GM19468 (cell line): ENCODE measurements at regions not wholly inside any gene's neighbourhood (a gene's known extent, or its start where the extent isn't known, plus 50 kb on each side); places are given as distances from the start of the nearest gene placed in this dataset.

Source experiments
- ATAC-seq: cut with Tn5 transposase; IDR thresholded peaks from one replicate; pipeline ENCODE4 v1.9.1; 2021; ENCODE audit warnings: mild to moderate bottlenecking, moderate library complexity, moderate number of reproducible peaks; ENCODE audit not compliant: unreplicated experiment; ENCODE audit errors: extremely low read depth

DNA sequence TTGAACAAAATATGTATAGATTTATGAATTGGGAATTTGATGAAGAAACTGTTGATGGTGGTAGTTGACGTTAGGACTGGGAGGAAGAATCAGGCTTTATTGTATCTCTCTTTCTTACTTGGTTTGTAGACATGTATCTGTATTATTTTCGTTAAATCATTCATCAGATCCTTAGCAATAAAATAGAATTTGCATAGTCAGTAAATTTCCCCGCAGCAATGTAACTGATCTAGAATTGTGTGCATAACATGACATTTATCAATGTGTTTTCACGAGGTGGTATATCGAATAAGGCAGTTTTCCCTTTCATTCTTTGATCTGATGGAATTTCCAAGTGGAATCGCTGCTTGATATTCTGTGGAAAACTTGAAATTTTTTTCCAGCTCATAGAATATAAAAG is 308.8 kb downstream of the SPRY1 start:
- no peak for ATAC-seq

DNA sequence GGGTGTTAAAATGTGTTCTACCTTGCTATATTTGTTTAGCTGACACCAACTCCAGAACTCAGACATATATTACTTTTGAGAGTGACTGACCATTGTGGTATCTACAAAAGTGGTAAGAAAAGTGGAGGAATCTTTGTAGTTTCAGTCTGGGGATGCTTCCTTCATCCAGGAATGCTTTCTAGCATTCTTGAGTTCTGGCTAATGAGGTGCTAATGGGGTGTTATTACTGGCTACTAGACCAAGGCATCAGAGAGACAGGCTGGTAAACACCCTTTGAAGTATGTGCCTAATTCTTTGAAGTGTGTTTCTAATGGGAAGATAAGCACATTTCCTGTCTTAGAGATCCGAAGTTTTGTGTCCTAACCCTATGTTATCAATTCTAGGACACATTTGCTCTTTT is 310.4 kb downstream of the SPRY1 start:
- no peak for ATAC-seq

DNA sequence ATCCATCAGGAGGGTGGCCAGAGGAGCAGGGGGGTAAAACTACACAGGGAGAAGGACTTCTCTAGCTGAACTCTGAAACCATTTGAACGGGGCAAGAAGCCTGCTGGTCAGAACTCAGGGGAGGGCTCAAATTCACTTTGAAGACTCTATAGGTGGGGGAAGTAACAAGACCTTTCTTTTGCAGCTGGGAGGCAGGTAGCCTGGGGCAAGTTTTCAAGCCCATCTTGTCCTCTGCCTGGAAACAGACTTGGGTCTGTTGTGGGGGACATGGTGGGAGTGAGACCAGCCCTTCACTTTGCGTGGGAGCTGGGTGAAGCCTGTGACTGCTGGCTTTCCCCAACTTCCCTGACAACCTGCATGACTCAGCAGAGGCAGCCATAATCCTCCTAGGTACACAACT is 312.3 kb downstream of the SPRY1 start:
- no peak for ATAC-seq

DNA sequence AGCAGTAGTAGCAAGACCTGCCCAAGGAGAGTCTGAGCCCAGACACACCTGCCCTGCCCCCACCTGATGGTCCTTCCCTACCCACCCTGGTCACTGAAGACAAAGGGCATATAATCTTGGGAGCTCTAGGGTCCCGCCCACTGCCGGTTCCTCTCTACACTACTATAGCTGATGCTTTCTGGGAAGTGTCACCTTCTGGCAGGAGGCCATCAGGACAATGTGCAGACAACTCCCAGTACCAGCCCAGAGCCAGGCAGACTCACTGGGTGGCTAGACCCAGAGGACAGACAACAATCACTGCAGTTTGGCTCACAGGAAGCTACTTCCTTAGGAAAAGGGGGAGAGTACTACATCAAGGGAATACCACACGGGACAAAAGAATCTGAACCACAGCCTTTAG is 312.7 kb downstream of the SPRY1 start:
- no peak for ATAC-seq

DNA sequence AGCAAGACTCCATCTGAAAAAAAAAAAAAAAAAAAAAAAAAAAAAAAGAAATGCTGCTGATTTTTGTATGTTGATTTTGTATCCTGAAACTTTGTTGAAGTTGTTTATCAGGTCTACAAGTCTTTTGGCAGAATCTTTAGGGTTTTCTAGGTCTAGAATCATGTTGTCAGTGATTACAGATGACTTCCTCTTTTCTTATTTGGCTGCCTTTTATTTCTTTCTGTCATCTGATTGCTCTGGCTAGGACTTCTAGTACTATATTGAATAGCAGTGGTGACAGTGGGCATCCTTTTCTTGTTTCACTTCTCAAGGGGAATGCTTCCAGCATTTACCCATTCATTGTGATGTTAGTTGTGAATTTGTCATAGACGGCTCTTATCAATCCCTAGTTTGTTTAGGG is 334.4 kb downstream of the SPRY1 start:
- ATAC-seq = no peak

DNA sequence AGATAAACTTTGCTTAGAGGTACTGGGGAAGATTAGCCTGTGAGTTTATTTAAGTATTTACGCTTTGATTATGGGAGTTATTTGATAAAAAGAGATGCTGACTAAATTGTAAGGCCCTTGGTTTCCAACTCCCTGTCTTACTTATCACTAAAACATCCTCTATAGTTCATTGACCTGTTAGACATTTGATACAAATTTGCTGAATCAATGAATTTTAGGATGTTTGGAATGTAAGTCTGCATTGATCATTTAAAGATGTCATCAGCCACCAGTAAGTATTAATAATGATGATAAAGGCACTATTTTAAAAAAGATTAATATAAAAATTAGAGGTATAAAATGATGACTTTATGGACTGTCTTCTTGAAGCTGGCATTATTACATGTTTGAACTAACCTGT is 340.6 kb downstream of the SPRY1 start:
- ATAC-seq = no peak

DNA sequence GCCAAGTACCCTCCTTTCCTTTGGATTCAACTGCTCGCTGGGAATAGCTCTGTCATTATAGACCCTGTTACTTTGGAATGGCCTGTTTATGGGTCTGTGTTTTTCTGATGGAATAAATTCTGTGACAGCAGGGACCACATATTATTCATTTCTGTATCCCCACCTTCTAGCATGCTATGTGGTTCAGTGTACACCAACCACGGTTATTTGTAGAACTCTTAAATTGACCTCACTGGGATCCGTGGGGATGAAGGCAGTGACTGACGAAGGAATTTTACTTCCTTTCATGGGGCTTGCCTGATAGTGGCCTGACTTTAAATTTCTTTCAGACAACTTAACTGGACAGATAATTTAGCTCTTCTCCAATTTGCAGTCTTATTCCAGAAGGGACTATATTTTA is 343.2 kb downstream of the SPRY1 start:
- ATAC-seq = no peak

DNA sequence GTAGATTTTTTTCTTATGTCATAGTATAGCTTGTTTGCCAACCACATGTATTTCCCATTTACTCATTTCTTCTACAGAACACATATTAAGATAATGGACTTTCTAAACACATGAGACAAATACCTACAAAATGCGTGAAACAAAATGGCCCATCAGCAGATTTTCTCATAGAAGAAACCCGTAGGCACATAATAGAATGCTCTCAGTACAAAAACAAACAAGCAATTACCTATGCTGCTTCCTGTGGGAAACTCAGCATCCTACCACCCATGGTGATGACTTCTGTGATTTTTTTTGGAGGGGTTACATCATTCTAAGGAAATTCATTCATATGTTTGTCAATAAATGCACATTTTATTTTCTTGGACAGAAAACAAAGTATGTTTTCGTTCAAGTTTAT is 343.6 kb downstream of the SPRY1 start:
- no peak for ATAC-seq

DNA sequence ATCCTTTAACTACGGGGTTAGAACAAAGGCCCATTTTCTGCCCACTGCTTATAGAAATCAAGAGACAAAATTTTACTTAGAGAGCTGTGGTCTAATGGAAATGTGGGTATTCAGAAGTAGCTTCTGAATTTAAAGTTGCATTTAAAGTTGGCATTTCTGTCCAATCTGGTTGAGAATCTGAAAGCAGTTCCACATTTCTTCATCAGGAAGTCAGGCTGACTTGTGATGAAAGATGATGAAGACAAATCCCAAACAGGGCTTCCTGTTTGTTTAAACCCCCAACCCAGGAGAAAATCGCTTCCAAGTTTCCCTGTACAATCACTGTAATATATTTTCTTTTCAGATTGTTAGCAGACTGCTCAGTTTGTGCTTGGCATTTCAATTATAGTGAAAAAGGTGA is 345.3 kb downstream of the SPRY1 start:
- ATAC-seq = no peak

DNA sequence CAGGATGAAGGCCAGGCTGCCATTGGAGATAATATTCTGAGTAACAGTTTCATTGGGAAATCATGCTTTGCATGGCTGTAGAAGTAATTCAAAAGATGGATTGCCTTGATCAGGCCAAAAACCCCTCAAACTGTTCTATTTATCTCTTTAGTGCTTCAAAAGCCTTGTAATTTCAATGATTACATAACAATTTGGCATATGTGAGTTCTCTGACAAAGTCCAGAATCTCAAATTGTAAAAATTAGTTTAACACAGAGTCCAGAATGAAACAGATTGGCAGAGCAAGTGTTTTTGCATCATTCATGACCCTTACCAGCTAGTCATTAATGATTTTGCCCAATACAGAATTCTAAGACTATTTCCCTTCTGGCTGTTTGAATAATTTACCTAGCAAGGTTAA is 347.3 kb downstream of the SPRY1 start:
- ATAC-seq = no peak

DNA sequence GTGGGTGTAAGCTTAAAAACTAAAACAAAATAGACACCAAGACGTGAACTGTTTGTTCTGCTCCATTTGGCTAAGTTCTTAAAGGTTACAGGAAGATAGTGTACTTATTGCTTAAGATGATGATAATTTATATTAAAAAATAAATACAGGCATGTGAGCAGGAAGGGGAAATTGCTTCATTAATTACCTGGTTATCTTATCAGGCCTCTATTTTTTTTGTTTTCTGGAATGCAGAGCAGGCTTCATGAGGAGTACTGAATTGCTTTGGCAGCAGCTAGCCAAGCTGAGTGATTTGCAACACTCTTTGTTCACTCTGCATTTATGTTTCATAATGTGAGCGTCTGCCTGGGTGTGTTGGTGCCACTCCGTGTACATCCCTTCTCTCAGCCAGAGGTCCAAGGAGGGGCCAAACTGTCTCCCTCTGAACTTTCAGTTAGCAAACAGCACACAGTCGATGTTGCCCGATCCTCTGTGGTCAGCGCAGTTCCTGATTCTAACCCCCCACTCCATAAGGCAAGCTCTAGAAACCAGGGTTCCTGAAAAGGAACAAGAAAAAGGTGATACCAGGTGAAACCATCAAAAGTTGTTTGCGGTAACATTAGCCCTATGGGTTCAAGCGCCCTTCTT is 348.2 kb downstream of the SPRY1 start:
- no peak for ATAC-seq

DNA sequence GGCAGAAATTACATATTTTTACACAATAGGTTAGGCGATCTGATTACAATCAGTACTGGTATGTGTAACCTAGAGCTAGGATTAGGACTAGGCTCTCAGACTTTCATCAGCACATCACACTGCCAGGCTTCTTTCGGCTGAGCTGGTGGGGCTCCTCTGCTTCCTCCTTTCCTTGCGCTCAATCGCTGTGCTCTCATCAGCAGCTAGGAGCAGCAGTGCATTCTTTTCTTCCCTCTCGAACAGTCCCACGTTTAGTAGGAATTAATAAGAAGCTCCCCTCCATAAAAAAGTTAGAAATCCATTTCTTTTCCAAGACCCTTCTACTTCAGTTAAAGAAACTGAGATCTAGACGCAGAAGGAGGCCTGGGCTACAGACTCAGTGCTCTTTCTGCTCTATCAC is 350.4 kb downstream of the SPRY1 start:
- ATAC-seq = no peak

DNA sequence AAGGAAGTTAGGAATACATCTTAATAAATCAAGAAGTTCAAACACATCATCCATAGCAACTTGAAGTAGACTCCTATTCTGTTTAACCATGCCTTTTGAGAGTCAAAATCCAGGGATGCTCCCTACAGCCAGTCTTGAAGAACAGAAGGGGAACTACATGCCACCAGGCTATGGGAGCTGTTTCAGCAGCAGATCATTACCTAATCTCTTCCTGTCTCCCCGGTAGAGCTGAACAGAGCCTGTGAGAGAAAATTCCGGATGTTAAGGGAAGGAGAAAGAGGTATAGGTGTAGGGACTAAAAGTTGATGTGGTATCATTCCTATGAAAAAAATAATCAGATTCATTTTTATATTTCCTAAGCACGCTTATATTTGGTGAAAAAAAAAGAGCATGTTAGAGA is 352.2 kb downstream of the SPRY1 start:
- ATAC-seq = no peak

DNA sequence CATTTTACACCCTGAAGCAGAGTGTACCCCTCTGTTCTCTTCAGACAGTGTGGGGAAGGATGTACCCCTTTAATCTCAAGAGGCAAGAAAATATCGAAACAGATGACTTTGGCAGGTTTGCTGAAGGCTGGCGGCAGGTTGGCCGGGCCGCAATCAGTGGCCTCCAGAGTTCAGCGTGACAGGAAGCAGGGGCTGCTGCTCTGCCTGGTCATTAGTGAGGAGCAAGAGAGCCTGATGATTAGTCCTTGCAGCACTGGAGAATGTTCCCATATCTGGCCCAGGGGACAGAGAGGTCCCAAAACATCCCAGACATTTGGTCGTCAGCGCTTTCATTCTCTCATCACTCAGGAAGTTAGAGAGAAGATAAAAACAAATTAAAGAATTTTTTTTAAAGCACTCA is 352.8 kb downstream of the SPRY1 start:
- no peak for ATAC-seq

DNA sequence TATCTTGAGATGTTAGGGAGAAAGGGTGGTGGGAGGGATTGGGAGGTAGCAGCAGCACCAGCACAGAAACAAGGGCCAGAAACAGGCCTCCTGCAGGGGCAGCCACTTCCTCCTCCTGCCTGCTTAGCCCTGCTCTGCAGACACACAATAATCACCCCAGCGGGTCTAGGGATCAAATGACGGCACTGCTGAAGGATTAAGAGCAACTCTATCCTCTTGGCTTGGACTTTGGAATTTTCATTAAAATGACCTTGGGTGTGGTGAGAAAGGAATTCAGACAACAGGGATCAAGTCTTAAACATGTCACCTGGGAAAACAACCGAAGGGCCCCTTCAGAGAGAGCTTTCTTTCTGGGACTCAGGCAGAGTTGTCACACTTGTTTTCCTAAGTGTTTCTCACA is 353.4 kb downstream of the SPRY1 start:
- ATAC-seq = no peak

DNA sequence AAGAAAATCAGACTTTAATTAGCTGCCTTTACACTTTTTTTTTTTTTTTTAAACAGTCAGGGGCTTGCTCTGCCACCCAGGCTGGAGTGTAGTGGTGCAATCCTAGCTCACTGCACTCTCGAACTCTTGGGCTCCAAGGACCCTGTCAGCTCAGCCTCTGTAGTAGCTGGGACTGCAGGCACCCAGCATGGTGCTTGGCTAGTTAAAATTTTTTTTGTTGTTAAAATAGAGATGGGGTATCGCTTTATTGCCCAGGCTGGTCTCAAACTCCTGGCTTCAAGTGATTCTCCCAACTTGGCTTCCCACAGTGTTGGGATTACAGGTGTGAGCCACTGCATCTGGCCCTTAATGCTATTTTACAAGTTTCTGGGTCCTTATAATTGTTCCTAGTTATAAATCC is 359.1 kb downstream of the SPRY1 start:
- ATAC-seq = no peak

DNA sequence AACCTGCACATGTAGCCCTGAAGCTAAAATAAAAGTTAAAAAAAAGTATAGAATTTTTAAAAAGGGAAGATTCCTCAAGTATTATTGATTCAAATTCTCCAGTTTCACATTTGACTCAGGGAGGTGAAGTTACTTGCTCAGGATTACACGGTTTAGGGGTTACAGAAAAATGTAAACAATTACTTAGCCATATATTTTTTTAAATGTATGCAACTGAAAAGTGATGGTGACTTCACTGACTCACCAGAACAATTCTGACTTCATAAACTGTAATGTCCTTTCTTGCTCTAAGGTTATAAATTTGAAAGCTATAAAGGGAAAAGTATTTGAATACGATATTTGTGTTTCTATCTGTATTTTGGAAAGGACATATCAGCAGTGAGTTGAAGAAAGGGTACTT is 371.2 kb downstream of the SPRY1 start:
- ATAC-seq = no peak

DNA sequence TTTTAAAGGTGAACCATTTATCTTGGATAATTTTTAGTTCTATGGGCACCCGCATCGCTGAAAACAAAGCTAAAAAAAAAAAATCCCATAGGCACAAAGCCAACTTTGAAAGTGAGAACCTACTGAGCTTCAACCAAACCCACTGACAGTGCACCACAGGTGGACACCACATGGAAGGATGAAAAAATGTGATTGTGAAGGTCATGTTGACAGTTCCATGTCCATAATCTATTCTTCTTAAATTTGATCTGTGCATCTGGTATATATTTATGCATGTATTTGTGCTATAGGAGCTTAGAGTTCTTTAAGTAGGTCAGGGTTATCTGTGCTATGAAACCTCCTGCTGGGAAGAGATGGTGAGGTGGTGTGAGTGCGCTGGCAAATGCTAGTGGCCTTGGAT is 374.3 kb downstream of the SPRY1 start:
- no peak for ATAC-seq

DNA sequence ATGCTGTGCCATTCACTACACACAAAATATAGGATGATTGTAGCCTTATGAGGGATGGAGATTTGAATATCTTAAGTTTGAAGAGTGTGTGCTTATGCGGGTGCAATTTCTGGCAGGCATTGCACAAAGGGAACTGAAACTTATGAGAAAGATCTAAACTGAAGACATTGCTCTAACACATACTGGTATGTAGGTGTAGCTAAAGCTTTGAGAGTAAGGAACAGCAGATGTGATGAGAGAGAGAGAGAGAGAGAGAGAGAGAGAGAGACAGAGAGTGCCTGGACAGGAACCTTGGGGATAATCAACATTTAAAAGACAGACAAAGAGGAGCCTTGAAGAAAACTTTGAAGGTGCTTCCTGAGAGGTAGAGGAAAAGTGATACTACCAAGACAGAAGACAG is 379.7 kb downstream of the SPRY1 start:
- peak; percentile 99 for ATAC-seq

DNA sequence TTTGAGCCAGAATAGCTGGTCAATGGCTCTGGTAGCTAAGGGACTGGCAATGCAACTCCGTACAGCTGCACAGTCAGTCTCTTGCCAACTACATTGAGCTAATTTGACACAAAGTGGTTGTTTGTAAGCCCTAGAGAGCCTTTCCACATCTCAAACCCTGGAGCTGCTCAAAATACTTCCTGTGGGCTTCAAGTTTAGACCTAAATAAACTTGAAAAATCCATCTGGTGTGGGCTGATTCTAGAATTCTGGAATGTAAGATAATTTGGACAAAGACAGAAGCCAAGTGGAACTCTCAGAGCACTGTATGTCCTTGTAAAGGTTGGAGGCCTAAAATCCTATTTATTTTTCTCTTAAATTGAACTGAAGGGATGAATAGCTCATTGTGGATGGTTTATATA is 380.8 kb downstream of the SPRY1 start:
- no peak for ATAC-seq

DNA sequence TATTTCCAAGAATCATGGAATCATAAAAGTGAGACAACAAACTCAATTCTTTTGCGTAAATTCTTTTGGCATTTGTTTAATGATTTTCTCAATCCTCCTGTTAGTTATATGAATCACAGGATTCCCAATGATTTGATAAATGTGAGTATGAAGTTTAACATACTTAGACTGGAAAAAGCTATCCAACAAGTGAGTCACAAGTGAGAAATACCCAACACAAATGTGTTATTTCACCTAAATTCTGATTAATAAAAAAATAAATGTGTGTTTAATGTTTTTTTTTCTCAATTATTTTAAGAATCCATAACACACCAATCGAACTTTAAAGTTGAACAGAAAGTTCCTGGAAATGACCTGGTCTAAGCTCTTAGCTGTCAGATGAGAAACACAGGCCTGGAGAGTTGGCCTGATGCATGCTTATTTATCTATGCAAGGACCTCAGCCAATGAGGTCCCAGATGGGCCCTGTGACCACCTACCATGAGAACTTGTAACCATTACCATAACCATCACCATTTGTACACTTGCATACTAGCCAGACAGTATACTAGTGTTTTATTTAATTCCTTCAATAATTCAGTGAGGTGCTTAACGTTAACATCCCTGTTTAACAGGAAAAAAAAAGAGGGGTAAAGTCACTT is 386.7 kb downstream of the SPRY1 start:
- ATAC-seq = no peak

DNA sequence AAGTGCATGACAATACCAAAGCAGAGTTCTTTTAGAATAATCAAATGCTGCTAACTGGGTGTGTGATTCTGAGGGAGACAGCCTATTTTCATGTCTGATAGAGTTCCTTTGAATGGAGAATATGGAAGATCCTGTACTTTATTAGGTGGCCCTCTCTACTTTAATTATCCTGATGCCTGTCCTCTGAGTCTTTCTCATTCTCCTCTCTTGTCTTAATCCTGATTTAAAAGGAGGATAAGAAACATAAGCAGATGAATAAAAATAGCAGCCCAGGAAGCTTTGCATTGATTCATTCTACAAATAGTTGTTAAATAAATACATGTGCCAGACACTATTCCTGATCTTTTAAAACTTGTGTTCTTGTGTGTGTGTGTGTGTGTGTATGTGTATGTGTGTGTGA is 387.3 kb downstream of the SPRY1 start:
- no peak for ATAC-seq
